ENCODE measurements at regions not wholly inside any gene's neighbourhood (a gene's known extent, or its start where the extent isn't known, plus 50 kb on each side); places are given as distances from the start of the nearest gene placed in this dataset.

DNA sequence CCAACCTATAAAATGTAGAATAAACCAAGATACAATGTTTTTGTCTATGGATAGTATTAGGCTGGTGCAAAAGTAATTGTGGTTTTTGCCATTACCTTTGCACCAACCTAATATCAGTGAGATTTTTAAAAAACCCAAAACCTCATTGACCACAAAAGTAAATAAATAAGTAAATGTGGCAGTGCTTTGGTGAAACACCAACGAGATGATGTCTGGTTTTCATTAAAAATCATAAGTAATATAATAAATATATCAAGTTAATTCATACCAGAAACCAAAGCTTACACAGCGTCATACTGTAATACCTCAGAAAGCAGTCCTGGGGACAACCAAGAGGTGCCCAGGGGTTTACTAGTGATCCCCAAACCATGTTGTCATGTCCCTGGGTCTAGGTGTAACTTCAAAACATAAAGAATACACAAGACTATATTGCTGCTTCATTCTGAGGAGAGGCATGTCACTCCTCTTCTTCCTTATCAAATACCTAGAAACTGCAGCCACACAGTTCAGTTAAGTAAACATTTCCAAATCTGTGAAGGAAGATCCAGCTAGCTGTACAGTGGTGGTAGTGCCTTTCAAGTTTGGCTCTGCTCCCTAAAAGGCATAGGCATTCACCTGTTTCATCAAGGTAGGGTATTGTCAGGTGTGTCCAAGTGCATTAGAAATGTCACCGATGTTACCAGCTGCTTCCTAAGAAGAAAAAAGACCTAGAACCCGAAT is 51.6 kb upstream of the ZC3H11B start:
- DNase-seq: no peak

All from midbrain (tissue), 1 donor.